Bronchial epithelial cell (primary cell): ENCODE measurements at regions not wholly inside any gene's neighbourhood (a gene's known extent, or its start where the extent isn't known, plus 50 kb on each side); places are given as distances from the start of the nearest gene placed in this dataset.

Experiments
- DNase-seq: peaks from one replicate; pipeline ENCODE4 v3.0.0-alpha.2; 2010; ENCODE audit warnings: low read depth
- FAIRE-seq: peaks from 2 replicates; lab custom pipeline; 2011; peaks lifted over from hg19 to GRCh38; lab: Jason Lieb, UNC
- H3K27me3 ChIP-seq: 2 replicates; pipeline ENCODE4 v1.5.1; 2011; ENCODE audit warnings: low read length; ENCODE audit not compliant: control insufficient read depth, insufficient read depth
- H3K36me3 ChIP-seq: 2 replicates; pipeline ENCODE4 v1.5.1; 2011; ENCODE audit warnings: low read length; ENCODE audit not compliant: control insufficient read depth, insufficient read depth
- H3K4me3 ChIP-seq: 2 replicates; pipeline ENCODE4 v1.5.1; 2011; ENCODE audit warnings: mild to moderate bottlenecking, low read depth, low read length, control low read depth
- TF ChIP-seq, protein P1 (sequence below): IDR thresholded peaks from 2 replicates; pipeline ENCODE4 v1.5.1; 2011; ENCODE audit warnings: mild to moderate bottlenecking, moderate library complexity, low read length, control low read depth, inconsistent platforms; ENCODE audit not compliant: insufficient read depth, severe bottlenecking

DNA sequence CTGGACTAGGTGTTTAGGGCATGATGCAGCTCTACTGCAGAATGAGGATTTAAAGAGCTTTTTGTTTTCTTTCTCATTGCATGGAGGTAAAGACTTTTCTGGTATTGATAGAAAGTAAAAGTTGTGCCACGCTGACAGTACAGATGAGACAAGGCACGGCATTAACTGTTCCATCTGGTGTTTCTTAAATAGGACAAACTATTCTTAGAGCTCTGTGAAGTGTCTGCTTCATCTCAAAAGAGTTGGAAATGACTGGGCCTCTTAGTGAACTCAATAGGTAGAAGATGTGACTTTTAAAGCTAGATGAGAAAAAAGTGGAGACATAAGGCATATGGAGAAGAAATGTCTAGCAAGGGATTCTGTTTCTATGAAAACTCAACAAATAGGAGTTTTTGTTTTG is 321.8 kb downstream of the RPRM start:
- Histone ChIP-seq H3K36me3 (no peaks in the 10 kb centered on the region), H3K27me3 (no peaks in the 10 kb centered on the region), H3K4me3 (no peak overlapping the region)
- TF ChIP-seq, protein P1, sequence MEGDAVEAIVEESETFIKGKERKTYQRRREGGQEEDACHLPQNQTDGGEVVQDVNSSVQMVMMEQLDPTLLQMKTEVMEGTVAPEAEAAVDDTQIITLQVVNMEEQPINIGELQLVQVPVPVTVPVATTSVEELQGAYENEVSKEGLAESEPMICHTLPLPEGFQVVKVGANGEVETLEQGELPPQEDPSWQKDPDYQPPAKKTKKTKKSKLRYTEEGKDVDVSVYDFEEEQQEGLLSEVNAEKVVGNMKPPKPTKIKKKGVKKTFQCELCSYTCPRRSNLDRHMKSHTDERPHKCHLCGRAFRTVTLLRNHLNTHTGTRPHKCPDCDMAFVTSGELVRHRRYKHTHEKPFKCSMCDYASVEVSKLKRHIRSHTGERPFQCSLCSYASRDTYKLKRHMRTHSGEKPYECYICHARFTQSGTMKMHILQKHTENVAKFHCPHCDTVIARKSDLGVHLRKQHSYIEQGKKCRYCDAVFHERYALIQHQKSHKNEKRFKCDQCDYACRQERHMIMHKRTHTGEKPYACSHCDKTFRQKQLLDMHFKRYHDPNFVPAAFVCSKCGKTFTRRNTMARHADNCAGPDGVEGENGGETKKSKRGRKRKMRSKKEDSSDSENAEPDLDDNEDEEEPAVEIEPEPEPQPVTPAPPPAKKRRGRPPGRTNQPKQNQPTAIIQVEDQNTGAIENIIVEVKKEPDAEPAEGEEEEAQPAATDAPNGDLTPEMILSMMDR, result no peak
- no peak for FAIRE-seq
- no peak for DNase-seq

DNA sequence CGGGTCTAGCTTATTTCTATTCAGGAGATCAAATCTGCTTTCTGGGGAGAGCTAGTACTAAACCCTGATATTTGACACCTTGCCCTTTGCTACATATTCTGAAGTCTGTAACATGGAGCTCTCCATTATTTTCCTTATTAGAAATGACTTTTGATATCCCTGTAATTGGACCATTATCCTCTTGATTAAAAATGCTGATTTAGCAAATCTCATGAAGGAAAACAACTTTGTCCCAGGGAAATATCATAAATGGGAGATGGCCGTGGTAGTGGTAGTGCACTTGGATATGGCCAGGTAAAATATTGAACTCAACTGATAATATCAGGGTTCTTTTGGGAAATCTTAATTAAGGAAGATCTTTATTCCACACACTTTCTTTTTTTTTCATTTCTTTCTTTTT is 326.5 kb downstream of the RPRM start:
- H3K4me3 ChIP-seq, result no peak overlapping the region
- no peaks in the 10 kb centered on the region for H3K27me3 ChIP-seq
- TF ChIP-seq, protein P1, result no peak
- FAIRE-seq, result no peak
- DNase-seq, result no peak
- no peaks in the 10 kb centered on the region for H3K36me3 ChIP-seq

DNA sequence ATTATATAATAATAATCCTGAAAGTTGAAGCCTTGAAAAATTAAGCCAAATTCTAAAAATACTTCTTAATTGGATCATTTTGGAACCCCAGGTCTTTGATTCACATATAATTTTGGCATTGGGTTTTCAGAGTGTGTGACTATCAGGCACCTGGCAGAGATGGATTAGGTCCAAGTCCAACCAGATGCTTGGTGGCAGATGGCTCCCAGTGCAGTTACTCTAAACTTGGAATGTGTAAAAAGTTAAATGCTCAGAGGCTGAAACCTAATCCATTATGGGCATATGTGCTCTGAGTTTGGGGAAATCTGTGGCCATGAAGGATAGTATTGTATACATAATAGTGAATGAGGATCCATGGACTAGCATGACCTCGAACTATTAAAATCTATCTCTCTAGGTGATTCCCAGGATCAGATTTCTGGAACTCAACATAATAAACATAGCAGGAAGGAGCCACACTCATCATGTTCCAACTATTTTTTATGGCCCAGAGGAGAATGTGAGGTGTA is 333.0 kb downstream of the RPRM start:
- no peak for FAIRE-seq
- DNase-seq, result no peak
- H3K4me3 ChIP-seq, result no peak overlapping the region
- no peaks in the 10 kb centered on the region for H3K36me3 ChIP-seq
- TF ChIP-seq, protein P1, result no peak
- H3K27me3 ChIP-seq, result no peaks in the 10 kb centered on the region

DNA sequence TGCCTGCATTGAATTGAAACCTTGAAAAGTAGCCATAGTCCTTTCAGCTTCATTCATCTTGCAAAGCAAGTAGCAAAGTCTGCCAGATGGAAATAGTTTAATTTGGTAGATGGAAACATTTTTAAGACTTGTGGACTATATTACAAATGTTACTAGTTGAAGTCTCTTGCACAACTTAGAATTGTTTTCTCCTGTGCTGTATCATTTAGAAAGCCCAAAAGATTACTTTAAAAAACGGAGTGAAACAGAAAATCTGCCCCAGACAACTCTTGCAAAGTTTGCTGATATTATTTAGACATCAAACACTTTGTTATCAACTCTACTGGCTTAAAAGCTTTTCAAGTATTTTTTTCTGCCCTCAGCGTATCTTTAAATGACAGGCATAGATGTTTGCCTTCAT is 335.0 kb downstream of the RPRM start:
- Histone ChIP-seq H3K27me3 (no peaks in the 10 kb centered on the region), H3K36me3 (no peaks in the 10 kb centered on the region), H3K4me3 (no peak overlapping the region)
- FAIRE-seq (no peak), DNase-seq (no peak)
- TF ChIP-seq, protein P1, result no peak

DNA sequence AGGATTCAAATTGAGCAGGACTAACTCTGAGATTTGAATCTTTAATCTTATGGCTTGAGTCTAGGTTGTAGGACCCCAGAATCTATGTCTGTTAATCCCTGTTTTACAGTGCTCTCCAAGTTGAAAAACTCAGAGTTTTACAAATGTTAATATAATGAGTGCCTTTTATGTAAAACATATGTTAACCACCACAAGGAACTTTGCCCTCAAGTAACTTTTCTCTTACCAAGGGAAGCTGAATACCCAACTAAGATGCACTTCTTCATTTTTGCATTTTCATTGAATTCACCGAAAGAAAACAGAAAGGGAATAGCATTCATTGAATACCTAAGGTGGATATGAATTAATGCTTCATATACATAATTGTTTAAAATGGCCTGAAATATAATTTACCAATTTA is 338.1 kb downstream of the RPRM start:
- FAIRE-seq, result no peak
- TF ChIP-seq, protein P1, result no peak
- Histone ChIP-seq H3K27me3 (no peaks in the 10 kb centered on the region), H3K36me3 (no peaks in the 10 kb centered on the region), H3K4me3 (no peak overlapping the region)
- no peak for DNase-seq
